GM10248 (cell line): ENCODE measurements at regions not wholly inside any gene's neighbourhood (a gene's known extent, or its start where the extent isn't known, plus 50 kb on each side); places are given as distances from the start of the nearest gene placed in this dataset.

Experiments
- CTCF ChIA-PET: fragments of 300-600 bp; sonication (Branson Sonifier 250); formaldehyde crosslinking; extraction: SDS; loops from one replicate; lab custom pipeline; 2021; ENCODE audit warnings: antibody characterized with exemption; lab: Yijun Ruan, JAX
- POLR2A ChIA-PET: fragments of 350-650 bp; sonication (Branson Sonifier 250); formaldehyde crosslinking; extraction: SDS; loops from one replicate; lab custom pipeline; 2020; ENCODE audit warnings: antibody characterized with exemption; lab: Yijun Ruan, JAX
- DNase-seq: peaks from one replicate; pipeline ENCODE4 v3.0.0; 2012; ENCODE audit errors: extremely low spot score
- TF ChIP-seq, protein P1 (sequence below): IDR thresholded peaks from 2 replicates; pipeline ENCODE4 v1.5.1; 2012; ENCODE audit warnings: mild to moderate bottlenecking, low read depth; ENCODE audit errors: extremely low read depth, missing control alignments, control extremely low read depth

GRCh38 chr6:66065313-66065712, 358.3 kb upstream of the EYS start:
- ChIA-PET POLR2A (no interaction called here), CTCF (interaction anchor here (1.0 kb wide), 1 partner anchor 22 kb away, joined by 3 read pairs; no protein-coding TSS in a partner anchor)
- TF ChIP-seq, protein P1, sequence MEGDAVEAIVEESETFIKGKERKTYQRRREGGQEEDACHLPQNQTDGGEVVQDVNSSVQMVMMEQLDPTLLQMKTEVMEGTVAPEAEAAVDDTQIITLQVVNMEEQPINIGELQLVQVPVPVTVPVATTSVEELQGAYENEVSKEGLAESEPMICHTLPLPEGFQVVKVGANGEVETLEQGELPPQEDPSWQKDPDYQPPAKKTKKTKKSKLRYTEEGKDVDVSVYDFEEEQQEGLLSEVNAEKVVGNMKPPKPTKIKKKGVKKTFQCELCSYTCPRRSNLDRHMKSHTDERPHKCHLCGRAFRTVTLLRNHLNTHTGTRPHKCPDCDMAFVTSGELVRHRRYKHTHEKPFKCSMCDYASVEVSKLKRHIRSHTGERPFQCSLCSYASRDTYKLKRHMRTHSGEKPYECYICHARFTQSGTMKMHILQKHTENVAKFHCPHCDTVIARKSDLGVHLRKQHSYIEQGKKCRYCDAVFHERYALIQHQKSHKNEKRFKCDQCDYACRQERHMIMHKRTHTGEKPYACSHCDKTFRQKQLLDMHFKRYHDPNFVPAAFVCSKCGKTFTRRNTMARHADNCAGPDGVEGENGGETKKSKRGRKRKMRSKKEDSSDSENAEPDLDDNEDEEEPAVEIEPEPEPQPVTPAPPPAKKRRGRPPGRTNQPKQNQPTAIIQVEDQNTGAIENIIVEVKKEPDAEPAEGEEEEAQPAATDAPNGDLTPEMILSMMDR = no peak
- DNase-seq = no peak

DNA sequence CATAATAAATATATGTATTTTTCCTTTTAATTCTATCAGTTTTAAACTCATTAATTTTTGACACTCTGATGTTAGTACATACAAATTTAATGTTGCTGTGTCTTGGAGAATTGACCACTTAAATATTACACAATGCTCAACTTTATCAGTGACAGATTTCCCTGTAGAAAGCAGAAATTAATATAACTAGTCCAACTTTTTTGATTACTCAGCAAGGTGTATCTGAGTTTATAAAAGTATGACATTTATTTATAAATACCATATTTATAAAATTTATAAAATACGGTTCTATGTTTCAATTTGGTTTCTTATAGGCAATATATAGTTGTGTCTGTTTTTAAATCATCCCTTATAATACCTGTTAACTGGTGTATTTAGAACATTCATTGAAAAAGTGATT, 350.0 kb upstream of the EYS start:
- ChIA-PET POLR2A (no interaction called here), CTCF (no interaction called here)
- TF ChIP-seq, protein P1 = no peak
- no peak for DNase-seq

- TF ChIP-seq, protein P1 = no peak
- CTCF ChIA-PET = no interaction called here
- POLR2A ChIA-PET = no interaction called here
- DNase-seq = no peak
Observed at GRCh38 chr6:66054967-66055366, 347.9 kb upstream of the EYS start.

DNA sequence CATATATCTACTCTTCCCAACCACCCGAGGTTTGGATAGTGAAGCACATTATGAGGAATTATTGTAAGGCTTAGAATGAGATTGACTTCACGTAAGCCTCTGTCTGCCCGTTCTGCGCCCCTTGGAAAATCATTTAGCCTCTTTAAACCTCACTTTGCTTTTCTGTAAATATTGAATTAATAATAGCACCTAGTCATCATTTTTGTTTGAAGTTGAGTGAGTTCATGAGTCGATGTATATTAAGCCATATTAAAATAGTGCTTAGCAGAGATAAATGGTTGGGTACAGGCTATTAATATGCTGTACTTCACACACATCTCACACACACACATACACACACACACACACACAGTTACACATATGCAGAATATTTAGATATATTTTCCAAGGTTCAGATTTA, 344.8 kb upstream of the EYS start:
- ChIA-PET CTCF (interaction anchor here (1.6 kb wide), 1 partner anchor 10 kb away, joined by 4 read pairs; no protein-coding TSS in a partner anchor), POLR2A (no interaction called here)
- TF ChIP-seq, protein P1 = no peak
- no peak for DNase-seq

DNA sequence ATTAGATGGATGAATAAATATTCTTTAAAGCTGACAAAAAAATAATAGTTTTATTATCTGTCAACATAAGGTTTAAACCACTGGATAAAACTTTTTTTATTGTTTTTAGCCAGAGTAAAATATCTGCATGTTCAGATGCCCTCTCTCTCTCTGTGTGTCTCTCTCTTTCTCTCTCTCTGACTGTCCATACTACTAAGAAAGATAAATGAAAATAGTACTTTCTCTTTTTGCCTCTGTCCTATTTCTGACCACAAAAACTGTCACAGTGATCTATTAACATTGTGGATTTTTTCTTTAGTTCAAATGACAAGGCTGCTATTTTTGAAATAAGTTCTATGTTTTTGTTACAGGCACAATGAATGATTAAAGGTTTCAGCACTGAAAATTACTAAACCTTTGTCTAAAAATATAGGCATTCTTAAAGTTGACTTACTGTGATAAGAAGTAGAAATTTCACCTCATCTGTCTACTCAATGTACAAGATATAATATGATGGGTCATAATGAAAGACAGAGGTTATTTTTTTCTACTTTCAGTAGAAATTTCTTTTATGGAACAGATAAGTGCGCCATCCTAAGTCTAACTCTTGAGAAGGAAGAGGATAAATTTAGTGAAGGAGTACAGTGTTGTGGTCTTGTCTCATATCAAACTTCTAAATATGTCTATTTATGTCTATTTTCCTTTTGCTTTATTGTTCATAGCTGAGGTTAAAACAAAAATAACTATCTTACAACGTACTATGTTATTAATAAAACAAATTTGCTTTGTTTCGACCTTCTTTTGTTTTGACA, 341.9 kb upstream of the EYS start:
- ChIA-PET CTCF (no interaction called here), POLR2A (no interaction called here)
- TF ChIP-seq, protein P1 = no peak
- DNase-seq = no peak

- ChIA-PET POLR2A (no interaction called here), CTCF (no interaction called here)
- TF ChIP-seq, protein P1 = no peak
- no peak for DNase-seq
Observed at GRCh38 chr6:66032626-66033025, 325.6 kb upstream of the EYS start.

GRCh38 chr6:66029391-66029790, 322.4 kb upstream of the EYS start:
- CTCF ChIA-PET = no interaction called here
- DNase-seq = no peak
- POLR2A ChIA-PET = interaction anchor here (0.7 kb wide), 1 partner anchor 10 kb away, joined by 6 read pairs; no protein-coding TSS in a partner anchor
- TF ChIP-seq, protein P1 = no peak
